ENCODE measurements at regions not wholly inside any gene's neighbourhood (a gene's known extent, or its start where the extent isn't known, plus 50 kb on each side); places are given as distances from the start of the nearest gene placed in this dataset.

GRCh38 chr12:4822572-4822971 is 87.1 kb upstream of the KCNA1 start:
- no peaks in the 10 kb centered on the region for H3K9me3 Mint-ChIP-seq (ENCODE audit: unreplicated experiment)
- peaks cover 23% of the 10 kb centered on the region for H3K36me3 Mint-ChIP-seq (ENCODE audit: low read depth, unreplicated experiment)
- H3K4me3 Mint-ChIP-seq (ENCODE audit: unreplicated experiment), result no peak overlapping the region
- H3K27ac Mint-ChIP-seq (ENCODE audit: unreplicated experiment), result no peak overlapping the region
- no peak for DNase-seq (ENCODE audit: low spot score)
- peaks cover 17% of the 10 kb centered on the region for H3K4me1 Mint-ChIP-seq (ENCODE audit: unreplicated experiment)
- no peaks in the 10 kb centered on the region for H3K27me3 Mint-ChIP-seq (ENCODE audit: unreplicated experiment)
- TF ChIP-seq CTCF (IDR thresholded peaks at IDR 0.05; ENCODE audit: unreplicated experiment), result no peak

- Mint-ChIP-seq H3K9me3 (ENCODE audit: unreplicated experiment) (no peaks in the 10 kb centered on the region), H3K27ac (ENCODE audit: unreplicated experiment) (no peak overlapping the region), H3K27me3 (ENCODE audit: unreplicated experiment) (peaks cover 2% of the 10 kb centered on the region), H3K4me1 (ENCODE audit: unreplicated experiment) (peaks cover 27% of the 10 kb centered on the region), H3K36me3 (ENCODE audit: low read depth, unreplicated experiment) (peaks cover 17% of the 10 kb centered on the region), H3K4me3 (ENCODE audit: unreplicated experiment) (no peak overlapping the region)
- DNase-seq (ENCODE audit: low spot score), result no peak
- no peak for TF ChIP-seq CTCF (IDR thresholded peaks at IDR 0.05; ENCODE audit: unreplicated experiment)
These were observed 85.3 kb upstream of the KCNA1 start for GRCh38 chr12:4824380-4824779.

DNA sequence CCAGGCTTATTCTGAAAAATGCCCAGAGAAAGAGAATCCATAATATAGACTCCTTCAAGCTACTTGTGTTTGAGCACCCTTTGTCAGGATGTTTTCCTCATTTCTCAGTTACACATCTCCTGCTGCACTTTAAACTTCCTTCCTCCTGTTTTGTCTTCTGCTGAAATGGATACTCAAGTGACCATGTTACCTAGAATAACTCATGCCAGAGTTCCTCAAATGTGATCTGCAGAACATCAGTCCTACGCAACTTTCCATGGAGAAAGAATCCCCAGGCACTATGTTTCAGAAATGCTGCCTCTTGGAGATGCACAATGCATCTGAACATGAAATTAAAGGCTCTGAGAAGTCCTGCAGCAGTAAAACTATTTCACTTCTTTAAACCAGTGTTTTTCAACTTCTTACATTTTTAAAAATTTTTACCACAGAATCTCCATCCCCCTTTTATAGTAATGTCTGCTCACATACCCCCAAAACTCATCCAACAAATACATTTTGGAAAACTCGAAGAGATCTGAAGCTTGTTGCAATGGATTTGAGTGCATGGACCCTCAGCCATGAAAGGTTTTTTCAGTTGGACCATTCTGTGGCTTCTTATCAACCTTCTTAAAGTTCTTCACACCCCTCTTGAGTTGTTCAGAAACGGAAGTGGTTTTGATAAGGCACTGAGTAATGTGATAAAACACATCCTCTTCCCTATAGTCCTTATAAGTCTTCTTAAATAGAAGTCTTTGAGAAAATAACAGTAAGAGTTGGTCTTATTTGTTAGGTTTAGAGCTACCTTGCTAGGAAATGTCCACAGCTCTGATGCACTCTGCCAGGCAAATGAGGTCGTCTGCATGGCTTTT is 84.5 kb upstream of the KCNA1 start:
- Mint-ChIP-seq H3K9me3 (ENCODE audit: unreplicated experiment) (no peaks in the 10 kb centered on the region), H3K27ac (ENCODE audit: unreplicated experiment) (no peak overlapping the region), H3K27me3 (ENCODE audit: unreplicated experiment) (peaks cover 2% of the 10 kb centered on the region), H3K4me3 (ENCODE audit: unreplicated experiment) (no peak overlapping the region), H3K36me3 (ENCODE audit: low read depth, unreplicated experiment) (peaks cover 14% of the 10 kb centered on the region), H3K4me1 (ENCODE audit: unreplicated experiment) (peaks cover 35% of the 10 kb centered on the region)
- TF ChIP-seq CTCF (IDR thresholded peaks at IDR 0.05; ENCODE audit: unreplicated experiment), result no peak
- DNase-seq (ENCODE audit: low spot score), result no peak

GRCh38 chr12:4826909-4827308 is 82.8 kb upstream of the KCNA1 start:
- Mint-ChIP-seq H3K27me3 (ENCODE audit: unreplicated experiment) (peaks cover 2% of the 10 kb centered on the region), H3K4me3 (ENCODE audit: unreplicated experiment) (no peak overlapping the region), H3K27ac (ENCODE audit: unreplicated experiment) (no peak overlapping the region), H3K4me1 (ENCODE audit: unreplicated experiment) (peaks cover 36% of the 10 kb centered on the region), H3K9me3 (ENCODE audit: unreplicated experiment) (no peaks in the 10 kb centered on the region), H3K36me3 (ENCODE audit: low read depth, unreplicated experiment) (peaks cover 5% of the 10 kb centered on the region)
- no peak for TF ChIP-seq CTCF (IDR thresholded peaks at IDR 0.05; ENCODE audit: unreplicated experiment)
- DNase-seq (ENCODE audit: low spot score), result no peak

DNA sequence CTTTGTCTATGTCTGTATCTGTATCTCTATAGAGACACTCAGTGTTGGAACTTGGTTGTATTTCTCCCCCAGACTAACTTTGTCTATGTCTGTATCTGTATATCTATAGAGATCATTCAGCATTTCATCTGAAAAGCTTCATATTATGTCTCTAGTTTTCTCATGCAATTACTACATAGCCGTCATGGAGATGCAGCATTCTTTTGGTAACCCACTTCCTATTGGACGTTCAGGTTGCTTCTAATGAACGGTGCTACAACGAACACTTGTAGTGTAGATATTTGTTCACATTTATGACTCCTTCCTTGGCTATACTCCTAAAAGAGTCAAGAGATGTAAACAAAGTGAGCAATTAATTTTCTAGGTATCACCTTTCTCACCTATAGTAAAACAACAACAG is 81.5 kb upstream of the KCNA1 start:
- H3K27ac Mint-ChIP-seq (ENCODE audit: unreplicated experiment), result no peak overlapping the region
- no peak for DNase-seq (ENCODE audit: low spot score)
- no peak for TF ChIP-seq CTCF (IDR thresholded peaks at IDR 0.05; ENCODE audit: unreplicated experiment)
- no peak overlapping the region for H3K4me3 Mint-ChIP-seq (ENCODE audit: unreplicated experiment)
- peaks cover 36% of the 10 kb centered on the region for H3K4me1 Mint-ChIP-seq (ENCODE audit: unreplicated experiment)
- peaks cover 11% of the 10 kb centered on the region for H3K36me3 Mint-ChIP-seq (ENCODE audit: low read depth, unreplicated experiment)
- H3K27me3 Mint-ChIP-seq (ENCODE audit: unreplicated experiment), result peaks cover 2% of the 10 kb centered on the region
- H3K9me3 Mint-ChIP-seq (ENCODE audit: unreplicated experiment), result no peaks in the 10 kb centered on the region

Data from endothelial cell (in vitro differentiated cells).